Activated naive CD8-positive, alpha-beta T cell treated with anti-CD3 and anti-CD28 coated beads, Interleukin-2, amount 50 U/mL, for 24 hours (primary cell): ENCODE measurements at regions not wholly inside any gene's neighbourhood (a gene's known extent, or its start where the extent isn't known, plus 50 kb on each side); places are given as distances from the start of the nearest gene placed in this dataset.

Experiments used
- ATAC-seq: fragments of 150-1000 bp; cut with Tn5 transposase; one replicate; pipeline ENCODE4 v1.10.0; 2021
- DNase-seq: peaks from one replicate; pipeline ENCODE4 v3.0.0; 2021
- H3K27ac Mint-ChIP-seq: one replicate; pipeline ENCODE4 v1.8.0; 2021; ENCODE audit warnings: mild to moderate bottlenecking, mixed read lengths
- H3K27me3 Mint-ChIP-seq: one replicate; pipeline ENCODE4 v1.8.0; 2021; ENCODE audit warnings: mixed read lengths
- H3K36me3 Mint-ChIP-seq: one replicate; pipeline ENCODE4 v1.8.0; 2021; ENCODE audit warnings: low read depth, mixed read lengths
- H3K4me1 Mint-ChIP-seq: one replicate; pipeline ENCODE4 v1.8.0; 2021; ENCODE audit warnings: mixed read lengths
- H3K4me3 Mint-ChIP-seq: one replicate; pipeline ENCODE4 v1.8.0; 2021; ENCODE audit warnings: mild to moderate bottlenecking, moderate library complexity, mixed read lengths
- H3K9me3 Mint-ChIP-seq: one replicate; pipeline ENCODE4 v1.8.0; 2021; ENCODE audit warnings: mixed read lengths

GRCh38 chr2:43100362-43100882 is 126.0 kb downstream of the ZFP36L2 start:
- no peak overlapping the region for H3K4me3 Mint-ChIP-seq
- peaks cover 3% of the 10 kb centered on the region for H3K4me1 Mint-ChIP-seq
- peaks cover 4% of the 10 kb centered on the region for H3K9me3 Mint-ChIP-seq
- DNase-seq (no peak), ATAC-seq (no peak)
- H3K27me3 Mint-ChIP-seq = no peaks in the 10 kb centered on the region
- H3K27ac Mint-ChIP-seq = no peak overlapping the region
- peaks cover 13% of the 10 kb centered on the region for H3K36me3 Mint-ChIP-seq

- ATAC-seq (no peak), DNase-seq (no peak)
- Mint-ChIP-seq H3K36me3 (peaks cover 13% of the 10 kb centered on the region), H3K4me1 (peaks cover 3% of the 10 kb centered on the region), H3K27ac (no peak overlapping the region), H3K4me3 (no peak overlapping the region), H3K9me3 (peaks cover 4% of the 10 kb centered on the region), H3K27me3 (no peaks in the 10 kb centered on the region)
These were observed 126.6 kb downstream of the ZFP36L2 start for GRCh38 chr2:43099797-43100196.

GRCh38 chr2:43098539-43098938 is 127.9 kb downstream of the ZFP36L2 start:
- H3K9me3 Mint-ChIP-seq = no peaks in the 10 kb centered on the region
- no peaks in the 10 kb centered on the region for H3K27me3 Mint-ChIP-seq
- H3K4me3 Mint-ChIP-seq = no peak overlapping the region
- peaks cover 13% of the 10 kb centered on the region for H3K36me3 Mint-ChIP-seq
- H3K4me1 Mint-ChIP-seq = peaks cover 3% of the 10 kb centered on the region
- no peak overlapping the region for H3K27ac Mint-ChIP-seq
- DNase-seq (no peak), ATAC-seq (no peak)

- peaks cover 13% of the 10 kb centered on the region for H3K36me3 Mint-ChIP-seq
- no peak overlapping the region for H3K27ac Mint-ChIP-seq
- H3K9me3 Mint-ChIP-seq = no peaks in the 10 kb centered on the region
- H3K4me1 Mint-ChIP-seq = peaks cover 3% of the 10 kb centered on the region
- ATAC-seq = no peak
- no peak for DNase-seq
- no peak overlapping the region for H3K4me3 Mint-ChIP-seq
- no peaks in the 10 kb centered on the region for H3K27me3 Mint-ChIP-seq
These were observed 128.6 kb downstream of the ZFP36L2 start for GRCh38 chr2:43097644-43098408.

GRCh38 chr2:43095533-43096295 is 130.7 kb downstream of the ZFP36L2 start:
- DNase-seq (no peak), ATAC-seq (no peak)
- no peak overlapping the region for H3K4me3 Mint-ChIP-seq
- no peak overlapping the region for H3K27ac Mint-ChIP-seq
- H3K4me1 Mint-ChIP-seq = peaks cover 3% of the 10 kb centered on the region
- peaks cover 8% of the 10 kb centered on the region for H3K9me3 Mint-ChIP-seq
- no peaks in the 10 kb centered on the region for H3K27me3 Mint-ChIP-seq
- peaks cover 17% of the 10 kb centered on the region for H3K36me3 Mint-ChIP-seq

GRCh38 chr2:43092520-43093179 is 133.8 kb downstream of the ZFP36L2 start:
- H3K36me3 Mint-ChIP-seq = peaks cover 17% of the 10 kb centered on the region
- H3K27ac Mint-ChIP-seq = no peak overlapping the region
- no peak for DNase-seq
- ATAC-seq = no peak
- no peaks in the 10 kb centered on the region for H3K27me3 Mint-ChIP-seq
- peaks cover 18% of the 10 kb centered on the region for H3K9me3 Mint-ChIP-seq
- no peaks in the 10 kb centered on the region for H3K4me1 Mint-ChIP-seq
- no peak overlapping the region for H3K4me3 Mint-ChIP-seq

GRCh38 chr2:43090317-43090716 is 136.1 kb downstream of the ZFP36L2 start:
- H3K9me3 Mint-ChIP-seq = peaks cover 18% of the 10 kb centered on the region
- H3K36me3 Mint-ChIP-seq = peaks cover 8% of the 10 kb centered on the region
- ATAC-seq = no peak
- H3K27ac Mint-ChIP-seq = no peak overlapping the region
- H3K4me1 Mint-ChIP-seq = peaks cover 5% of the 10 kb centered on the region
- no peak for DNase-seq
- no peak overlapping the region for H3K4me3 Mint-ChIP-seq
- H3K27me3 Mint-ChIP-seq = no peaks in the 10 kb centered on the region

GRCh38 chr2:43088143-43089073 is 138.0 kb downstream of the ZFP36L2 start:
- Mint-ChIP-seq H3K36me3 (peaks cover 8% of the 10 kb centered on the region), H3K27me3 (no peaks in the 10 kb centered on the region), H3K4me3 (no peak overlapping the region), H3K27ac (no peak overlapping the region), H3K4me1 (peaks cover 10% of the 10 kb centered on the region), H3K9me3 (peaks cover 18% of the 10 kb centered on the region)
- DNase-seq (no peak), ATAC-seq (no peak)

GRCh38 chr2:43087413-43087812 is 139.0 kb downstream of the ZFP36L2 start:
- Mint-ChIP-seq H3K9me3 (peaks cover 18% of the 10 kb centered on the region), H3K4me3 (no peak overlapping the region), H3K36me3 (peaks cover 8% of the 10 kb centered on the region), H3K27me3 (no peaks in the 10 kb centered on the region), H3K27ac (no peak overlapping the region), H3K4me1 (peaks cover 12% of the 10 kb centered on the region)
- ATAC-seq = no peak
- DNase-seq = no peak

- H3K36me3 Mint-ChIP-seq = peaks cover 8% of the 10 kb centered on the region
- DNase-seq (no peak), ATAC-seq (no peak)
These were observed 139.8 kb downstream of the ZFP36L2 start for GRCh38 chr2:43086451-43087221.

GRCh38 chr2:43085929-43086328 is 140.5 kb downstream of the ZFP36L2 start:
- no peak for ATAC-seq
- Mint-ChIP-seq H3K27ac (no peak overlapping the region), H3K27me3 (no peaks in the 10 kb centered on the region), H3K36me3 (peaks cover 6% of the 10 kb centered on the region), H3K4me3 (no peak overlapping the region), H3K4me1 (peaks cover 12% of the 10 kb centered on the region), H3K9me3 (peaks cover 12% of the 10 kb centered on the region)
- DNase-seq = no peak

More at GRCh38 chr2:43086451-43087221, 139.8 kb downstream of the ZFP36L2 start:
- peaks cover 14% of the 10 kb centered on the region for H3K9me3 Mint-ChIP-seq
- H3K4me3 Mint-ChIP-seq = no peak overlapping the region
- H3K27me3 Mint-ChIP-seq = no peaks in the 10 kb centered on the region
- H3K4me1 Mint-ChIP-seq = peaks cover 12% of the 10 kb centered on the region
- H3K27ac Mint-ChIP-seq = no peak overlapping the region

GRCh38 chr2:43085505-43085904 is 140.9 kb downstream of the ZFP36L2 start:
- peaks cover 2% of the 10 kb centered on the region for H3K36me3 Mint-ChIP-seq
- no peak for DNase-seq
- ATAC-seq = no peak
- no peak overlapping the region for H3K4me3 Mint-ChIP-seq
- H3K27me3 Mint-ChIP-seq = no peaks in the 10 kb centered on the region
- no peak overlapping the region for H3K27ac Mint-ChIP-seq
- peaks cover 8% of the 10 kb centered on the region for H3K9me3 Mint-ChIP-seq
- peaks cover 12% of the 10 kb centered on the region for H3K4me1 Mint-ChIP-seq

GRCh38 chr2:43084699-43085091 is 141.7 kb downstream of the ZFP36L2 start:
- Mint-ChIP-seq H3K9me3 (peaks cover 2% of the 10 kb centered on the region), H3K36me3 (no peaks in the 10 kb centered on the region), H3K27me3 (no peaks in the 10 kb centered on the region), H3K4me3 (no peak overlapping the region), H3K27ac (no peak overlapping the region), H3K4me1 (peaks cover 12% of the 10 kb centered on the region)
- ATAC-seq (no peak), DNase-seq (no peak)
